AG09319 (cell line): ENCODE measurements at regions not wholly inside any gene's neighbourhood (a gene's known extent, or its start where the extent isn't known, plus 50 kb on each side); places are given as distances from the start of the nearest gene placed in this dataset.

Experiments
- DNase-seq: peaks from one replicate; pipeline ENCODE4 v3.0.0-alpha.2; 2010; ENCODE audit warnings: low read depth; ENCODE audit errors: extremely low read depth
- TF ChIP-seq, protein P1 (sequence below): IDR thresholded peaks from 2 replicates; pipeline ENCODE4 v1.5.1; 2011; ENCODE audit warnings: low read depth, mild to moderate bottlenecking, inconsistent platforms, low read length, moderate library complexity

DNA sequence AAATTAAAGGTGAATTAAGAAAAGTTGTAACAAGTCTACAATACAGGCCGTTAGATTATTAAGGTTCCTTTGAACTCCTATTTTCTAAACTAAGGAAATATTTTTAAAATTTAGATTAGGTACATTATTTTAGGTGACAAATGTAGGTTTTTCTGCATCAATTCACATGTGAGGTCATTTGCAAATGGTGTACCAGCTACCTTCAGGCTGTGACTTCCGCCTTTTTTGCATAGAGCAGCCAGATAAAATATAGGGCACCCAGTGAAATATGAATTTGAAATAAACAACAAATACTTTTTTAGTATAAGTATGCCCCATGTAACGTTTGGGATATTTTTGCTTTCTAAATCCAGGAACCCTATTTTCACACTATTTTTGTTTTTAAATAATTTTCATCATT, 544.0 kb downstream of the LMO4 start:
- TF ChIP-seq, protein P1, sequence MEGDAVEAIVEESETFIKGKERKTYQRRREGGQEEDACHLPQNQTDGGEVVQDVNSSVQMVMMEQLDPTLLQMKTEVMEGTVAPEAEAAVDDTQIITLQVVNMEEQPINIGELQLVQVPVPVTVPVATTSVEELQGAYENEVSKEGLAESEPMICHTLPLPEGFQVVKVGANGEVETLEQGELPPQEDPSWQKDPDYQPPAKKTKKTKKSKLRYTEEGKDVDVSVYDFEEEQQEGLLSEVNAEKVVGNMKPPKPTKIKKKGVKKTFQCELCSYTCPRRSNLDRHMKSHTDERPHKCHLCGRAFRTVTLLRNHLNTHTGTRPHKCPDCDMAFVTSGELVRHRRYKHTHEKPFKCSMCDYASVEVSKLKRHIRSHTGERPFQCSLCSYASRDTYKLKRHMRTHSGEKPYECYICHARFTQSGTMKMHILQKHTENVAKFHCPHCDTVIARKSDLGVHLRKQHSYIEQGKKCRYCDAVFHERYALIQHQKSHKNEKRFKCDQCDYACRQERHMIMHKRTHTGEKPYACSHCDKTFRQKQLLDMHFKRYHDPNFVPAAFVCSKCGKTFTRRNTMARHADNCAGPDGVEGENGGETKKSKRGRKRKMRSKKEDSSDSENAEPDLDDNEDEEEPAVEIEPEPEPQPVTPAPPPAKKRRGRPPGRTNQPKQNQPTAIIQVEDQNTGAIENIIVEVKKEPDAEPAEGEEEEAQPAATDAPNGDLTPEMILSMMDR: no peak
- DNase-seq: no peak

GRCh38 chr1:87878873-87879272, 550.2 kb downstream of the LMO4 start:
- TF ChIP-seq, protein P1: no peak

GRCh38 chr1:87880098-87880760, 551.5 kb downstream of the LMO4 start:
- DNase-seq: no peak
- TF ChIP-seq, protein P1: no peak

More at GRCh38 chr1:87878873-87879272, 550.2 kb downstream of the LMO4 start:
- DNase-seq: no peak

DNA sequence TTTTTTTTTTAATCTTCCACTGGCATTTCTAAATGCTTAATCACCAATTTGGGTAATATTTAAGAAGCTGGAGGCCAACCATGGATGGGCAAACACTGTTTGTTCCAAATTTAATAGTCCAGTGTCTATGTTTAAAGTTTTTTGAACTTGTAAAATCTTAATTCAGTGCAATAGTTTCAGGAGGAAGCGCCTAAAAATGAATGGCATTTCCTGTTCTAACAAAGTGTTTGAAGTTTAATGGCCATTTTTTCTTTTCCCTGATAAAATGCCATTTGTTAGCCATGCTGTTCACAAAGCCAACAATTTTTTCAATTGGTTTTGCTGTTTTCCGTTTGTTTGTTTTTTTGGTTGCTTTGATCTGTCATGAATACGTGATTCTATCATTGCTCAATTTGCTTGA, 552.1 kb downstream of the LMO4 start:
- TF ChIP-seq, protein P1: no peak
- DNase-seq: no peak

DNA sequence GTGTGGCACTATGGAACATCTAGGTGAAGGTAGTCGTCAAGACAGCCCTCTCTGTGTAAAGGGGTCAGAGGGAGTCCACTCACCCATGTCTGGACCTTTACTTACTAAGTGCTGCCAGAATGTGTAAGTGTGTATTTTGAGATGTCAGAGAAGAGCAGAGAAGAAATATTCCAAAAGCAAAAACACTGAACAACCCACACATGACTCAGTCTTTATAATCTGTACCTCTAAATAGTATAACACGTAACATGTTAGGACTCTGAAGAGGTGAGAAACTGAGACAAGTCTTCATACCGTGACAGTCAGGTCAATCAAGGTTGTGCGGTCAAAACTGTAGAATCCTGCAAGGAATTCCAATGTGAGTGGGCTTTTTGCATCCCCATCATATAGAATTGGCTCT, 555.2 kb downstream of the LMO4 start:
- TF ChIP-seq, protein P1: no peak
- no peak for DNase-seq

DNA sequence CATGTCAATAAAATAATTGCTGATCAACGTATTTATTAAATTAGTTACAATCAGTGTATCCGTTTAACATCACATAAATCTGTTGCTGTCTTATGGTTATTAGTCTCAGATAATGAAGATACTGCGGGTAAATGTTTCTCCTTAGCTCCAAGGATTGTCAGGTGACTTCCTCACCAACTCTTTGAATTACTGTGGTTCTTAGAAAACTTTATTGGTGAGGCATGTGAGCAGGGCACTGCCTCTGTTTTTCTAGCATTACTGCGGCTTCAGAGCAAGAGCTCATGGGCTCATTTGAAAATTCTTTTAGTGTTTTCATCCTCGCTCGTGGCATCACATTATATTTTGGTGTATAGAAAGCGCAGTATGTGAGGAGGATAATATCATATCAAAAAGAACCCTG, 555.9 kb downstream of the LMO4 start:
- no peak for DNase-seq
- TF ChIP-seq, protein P1: no peak

DNA sequence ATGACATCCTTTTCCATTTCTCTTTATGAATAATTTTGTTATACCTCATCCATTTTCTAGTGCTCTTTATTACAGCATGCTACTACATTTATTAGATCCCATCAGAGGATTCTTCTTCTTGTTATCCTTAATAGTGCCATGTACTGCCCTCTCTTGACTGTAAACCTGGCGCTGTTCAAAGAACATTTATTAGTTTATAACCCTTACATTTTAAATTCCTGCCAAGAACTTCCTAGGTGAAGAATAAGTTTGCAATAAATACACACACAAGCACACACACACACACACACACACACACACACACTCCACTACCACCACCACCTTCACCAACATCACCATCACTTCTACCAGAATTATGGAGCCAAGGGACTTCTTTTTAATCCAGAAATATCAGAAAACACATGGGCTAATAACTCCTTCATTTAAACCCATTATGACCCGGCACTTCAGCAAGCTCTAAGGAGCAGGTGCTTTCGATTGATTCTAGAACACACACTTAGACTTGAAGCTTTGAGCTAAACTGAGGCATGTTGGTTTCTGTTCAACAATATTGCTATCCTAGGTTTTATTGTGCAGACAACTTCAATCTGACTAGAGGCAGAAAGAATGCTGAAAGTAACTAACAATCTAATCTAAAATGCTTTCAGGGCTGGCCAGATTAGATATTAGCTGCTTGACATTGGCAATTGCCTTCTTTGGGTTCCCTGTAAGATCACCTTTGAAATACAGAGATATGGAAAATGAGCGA, 556.8 kb downstream of the LMO4 start:
- TF ChIP-seq, protein P1: no peak
- no peak for DNase-seq
